Parathyroid adenoma (tissue), 2 donors: ENCODE measurements at regions not wholly inside any gene's neighbourhood (a gene's known extent, or its start where the extent isn't known, plus 50 kb on each side); places are given as distances from the start of the nearest gene placed in this dataset.

ENCODE experiments used
- H2AFZ ChIP-seq: fragments of 300-600 bp; sonication (generic); one replicate; pipeline ENCODE4 v1.7.0; 2017; ENCODE audit warnings: antibody characterized with exemption, mild to moderate bottlenecking
- H3K27ac ChIP-seq: fragments of 300-600 bp; sonication (generic); one replicate; pipeline ENCODE4 v1.7.0; 2017
- H3K27me3 ChIP-seq: fragments of 300-600 bp; sonication (generic); one replicate; pipeline ENCODE4 v1.7.0; 2017; ENCODE audit warnings: low read length; ENCODE audit not compliant: control insufficient read depth, insufficient read depth
- H3K36me3 ChIP-seq: fragments of 300-600 bp; sonication (generic); one replicate; pipeline ENCODE4 v1.7.0; 2017; ENCODE audit warnings: low read length; ENCODE audit not compliant: control insufficient read depth, insufficient read depth
- H3K4me1 ChIP-seq: fragments of 300-600 bp; sonication (generic); one replicate; pipeline ENCODE4 v1.7.0; 2017; ENCODE audit warnings: control low read depth
- H3K4me2 ChIP-seq: fragments of 300-600 bp; sonication (generic); one replicate; pipeline ENCODE4 v1.7.0; 2017; ENCODE audit warnings: low read length
- H3K4me3 ChIP-seq: fragments of 300-600 bp; sonication (generic); one replicate; pipeline ENCODE4 v1.7.0; 2017; ENCODE audit warnings: low read depth, low read length
- H3K79me2 ChIP-seq: fragments of 300-600 bp; sonication (generic); one replicate; pipeline ENCODE4 v1.7.0; 2017; ENCODE audit warnings: control low read depth
- H3K9ac ChIP-seq: fragments of 300-600 bp; sonication (generic); one replicate; pipeline ENCODE4 v1.7.0; 2017; ENCODE audit warnings: mild to moderate bottlenecking
- H3K9me3 ChIP-seq: fragments of 300-600 bp; sonication (generic); one replicate; pipeline ENCODE4 v1.7.0; 2017; ENCODE audit warnings: low read length; ENCODE audit not compliant: control insufficient read depth
- TF ChIP-seq, protein P1 (sequence below): fragments of 300-600 bp; sonication (generic); IDR thresholded peaks from one replicate; pipeline ENCODE4 v1.7.0; 2017; ENCODE audit warnings: antibody characterized with exemption, mild to moderate bottlenecking
- donor health status: primary hyperparathyroidism.

DNA sequence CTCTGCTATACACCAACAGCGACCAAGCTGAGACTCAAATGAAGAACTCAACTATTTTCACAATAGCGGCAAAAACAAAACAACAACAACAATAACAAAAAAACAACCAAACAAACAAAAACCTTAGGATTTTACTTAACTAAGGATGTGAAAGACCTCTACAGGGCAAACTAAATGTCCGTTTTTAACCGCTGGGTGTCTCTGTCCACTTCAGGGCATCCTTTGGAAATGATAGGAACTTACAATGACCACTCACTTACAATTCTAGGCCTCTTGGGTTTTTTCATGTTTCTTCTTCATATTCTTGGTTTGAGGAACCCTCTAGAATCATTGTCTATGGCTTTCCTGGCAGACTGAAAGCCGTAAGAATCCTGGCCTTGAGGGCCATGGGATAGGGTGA, 134.0 kb upstream of the FAM78B start:
- Histone ChIP-seq H2AFZ (no peak overlapping the region), H3K4me2 (no peak overlapping the region), H3K27me3 (no peaks in the 10 kb centered on the region), H3K9me3 (no peaks in the 10 kb centered on the region), H3K4me3 (no peak overlapping the region), H3K36me3 (no peaks in the 10 kb centered on the region), H3K4me1 (no peaks in the 10 kb centered on the region), H3K79me2 (no peaks in the 10 kb centered on the region), H3K9ac (no peak overlapping the region), H3K27ac (no peak overlapping the region)
- TF ChIP-seq, protein P1, sequence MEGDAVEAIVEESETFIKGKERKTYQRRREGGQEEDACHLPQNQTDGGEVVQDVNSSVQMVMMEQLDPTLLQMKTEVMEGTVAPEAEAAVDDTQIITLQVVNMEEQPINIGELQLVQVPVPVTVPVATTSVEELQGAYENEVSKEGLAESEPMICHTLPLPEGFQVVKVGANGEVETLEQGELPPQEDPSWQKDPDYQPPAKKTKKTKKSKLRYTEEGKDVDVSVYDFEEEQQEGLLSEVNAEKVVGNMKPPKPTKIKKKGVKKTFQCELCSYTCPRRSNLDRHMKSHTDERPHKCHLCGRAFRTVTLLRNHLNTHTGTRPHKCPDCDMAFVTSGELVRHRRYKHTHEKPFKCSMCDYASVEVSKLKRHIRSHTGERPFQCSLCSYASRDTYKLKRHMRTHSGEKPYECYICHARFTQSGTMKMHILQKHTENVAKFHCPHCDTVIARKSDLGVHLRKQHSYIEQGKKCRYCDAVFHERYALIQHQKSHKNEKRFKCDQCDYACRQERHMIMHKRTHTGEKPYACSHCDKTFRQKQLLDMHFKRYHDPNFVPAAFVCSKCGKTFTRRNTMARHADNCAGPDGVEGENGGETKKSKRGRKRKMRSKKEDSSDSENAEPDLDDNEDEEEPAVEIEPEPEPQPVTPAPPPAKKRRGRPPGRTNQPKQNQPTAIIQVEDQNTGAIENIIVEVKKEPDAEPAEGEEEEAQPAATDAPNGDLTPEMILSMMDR, result no peak

DNA sequence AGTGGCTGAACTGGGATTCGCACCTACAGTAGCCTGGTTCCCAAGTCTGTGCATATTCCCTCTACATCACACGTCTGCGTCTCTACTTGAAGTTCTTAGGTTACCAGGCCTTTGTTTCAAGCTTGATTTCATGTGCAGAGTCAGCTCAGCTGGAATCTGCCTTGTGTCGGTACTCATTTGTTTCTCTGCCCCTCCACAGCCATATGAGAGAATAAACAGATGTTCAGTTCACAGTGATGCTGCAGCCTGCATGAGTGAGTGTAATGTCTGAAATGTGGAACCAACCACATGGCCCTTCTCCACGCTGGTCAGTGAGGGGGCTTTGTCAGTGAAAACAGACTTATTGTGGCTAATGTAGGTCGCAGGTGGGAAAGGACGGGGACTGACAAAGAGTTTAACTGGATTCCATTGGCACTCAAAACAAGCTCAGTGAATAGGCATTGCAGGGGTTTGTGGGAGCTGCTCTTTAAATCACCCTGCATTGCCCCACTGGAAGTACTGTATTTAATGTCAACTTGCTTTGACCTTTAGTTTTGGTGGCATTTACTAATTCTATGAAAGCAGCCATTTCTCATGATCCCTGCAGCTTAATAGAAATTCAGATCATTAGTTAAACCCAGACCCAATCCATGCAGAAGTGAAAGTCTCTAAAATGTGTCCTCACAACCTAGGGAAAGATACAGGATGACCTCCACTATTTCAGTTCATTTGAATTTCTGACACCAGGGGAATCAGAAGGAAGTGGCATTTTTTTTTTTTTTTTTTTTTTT, 136.4 kb upstream of the FAM78B start:
- no peak overlapping the region for H3K27ac ChIP-seq
- no peaks in the 10 kb centered on the region for H3K36me3 ChIP-seq
- H3K4me2 ChIP-seq, result no peak overlapping the region
- no peaks in the 10 kb centered on the region for H3K9me3 ChIP-seq
- H2AFZ ChIP-seq, result no peak overlapping the region
- H3K79me2 ChIP-seq, result no peaks in the 10 kb centered on the region
- no peak overlapping the region for H3K4me3 ChIP-seq
- no peaks in the 10 kb centered on the region for H3K4me1 ChIP-seq
- no peak overlapping the region for H3K9ac ChIP-seq
- H3K27me3 ChIP-seq, result no peaks in the 10 kb centered on the region
- TF ChIP-seq, protein P1, result no peak

DNA sequence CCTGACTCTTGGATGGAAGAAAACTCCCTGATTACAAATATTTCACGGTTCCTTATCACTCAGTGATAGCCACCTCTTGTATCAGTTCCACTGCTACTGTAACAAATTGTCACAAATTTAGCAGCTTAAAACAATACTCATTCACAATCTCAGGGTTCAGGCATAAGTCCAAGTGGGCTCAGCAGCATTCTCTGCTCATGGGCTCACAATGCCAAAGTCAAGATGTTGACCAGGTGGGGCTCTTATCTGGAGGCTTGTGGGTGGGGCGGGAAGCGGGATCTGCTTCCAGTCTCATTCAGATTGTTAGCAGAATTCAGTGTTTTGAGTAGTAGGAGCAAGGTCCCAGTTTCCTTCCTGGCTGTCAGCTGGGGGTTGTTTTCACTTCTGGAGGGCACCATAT, 137.3 kb upstream of the FAM78B start:
- TF ChIP-seq, protein P1, result no peak

DNA sequence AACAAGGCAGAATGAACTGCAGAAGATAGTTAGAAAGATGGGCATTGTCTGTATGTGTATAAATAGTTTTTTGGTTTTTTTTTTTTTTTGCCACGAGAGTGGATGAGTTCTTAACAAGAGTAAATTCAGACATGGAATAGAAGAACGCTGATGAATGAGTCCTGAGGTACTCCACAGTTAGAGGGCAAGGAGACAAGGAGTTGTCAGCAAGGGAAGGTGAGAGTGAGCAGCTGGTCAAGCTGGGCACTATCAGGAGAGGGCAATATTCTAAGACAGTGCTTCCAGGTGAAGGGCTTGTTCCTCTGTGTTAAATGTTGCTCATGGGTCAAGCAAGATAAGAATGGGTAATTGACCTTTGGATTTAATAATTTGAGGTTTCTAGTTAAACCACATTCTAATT, 138.6 kb upstream of the FAM78B start:
- no peak overlapping the region for H2AFZ ChIP-seq
- H3K79me2 ChIP-seq, result no peaks in the 10 kb centered on the region
- H3K4me1 ChIP-seq, result no peaks in the 10 kb centered on the region
- TF ChIP-seq, protein P1, result no peak
- H3K27ac ChIP-seq, result no peak overlapping the region
- no peak overlapping the region for H3K4me3 ChIP-seq
- H3K27me3 ChIP-seq, result no peaks in the 10 kb centered on the region
- no peak overlapping the region for H3K9ac ChIP-seq
- H3K36me3 ChIP-seq, result no peaks in the 10 kb centered on the region
- H3K9me3 ChIP-seq, result no peaks in the 10 kb centered on the region
- no peak overlapping the region for H3K4me2 ChIP-seq

More for the DNA sequence above, 137.3 kb upstream of the FAM78B start:
- no peaks in the 10 kb centered on the region for H3K27me3 ChIP-seq
- H2AFZ ChIP-seq, result no peak overlapping the region
- H3K9ac ChIP-seq, result no peak overlapping the region
- H3K4me2 ChIP-seq, result no peak overlapping the region
- H3K36me3 ChIP-seq, result no peaks in the 10 kb centered on the region
- H3K4me3 ChIP-seq, result no peak overlapping the region
- H3K79me2 ChIP-seq, result no peaks in the 10 kb centered on the region
- no peaks in the 10 kb centered on the region for H3K9me3 ChIP-seq
- no peaks in the 10 kb centered on the region for H3K4me1 ChIP-seq
- no peak overlapping the region for H3K27ac ChIP-seq
